GM19238 (cell line): ENCODE measurements at regions not wholly inside any gene's neighbourhood (a gene's known extent, or its start where the extent isn't known, plus 50 kb on each side); places are given as distances from the start of the nearest gene placed in this dataset.

ENCODE experiments used
- DNase-seq: peaks from one replicate; pipeline ENCODE4 v3.0.0; 2011; ENCODE audit warnings: low spot score; ENCODE audit not compliant: insufficient read length

DNA sequence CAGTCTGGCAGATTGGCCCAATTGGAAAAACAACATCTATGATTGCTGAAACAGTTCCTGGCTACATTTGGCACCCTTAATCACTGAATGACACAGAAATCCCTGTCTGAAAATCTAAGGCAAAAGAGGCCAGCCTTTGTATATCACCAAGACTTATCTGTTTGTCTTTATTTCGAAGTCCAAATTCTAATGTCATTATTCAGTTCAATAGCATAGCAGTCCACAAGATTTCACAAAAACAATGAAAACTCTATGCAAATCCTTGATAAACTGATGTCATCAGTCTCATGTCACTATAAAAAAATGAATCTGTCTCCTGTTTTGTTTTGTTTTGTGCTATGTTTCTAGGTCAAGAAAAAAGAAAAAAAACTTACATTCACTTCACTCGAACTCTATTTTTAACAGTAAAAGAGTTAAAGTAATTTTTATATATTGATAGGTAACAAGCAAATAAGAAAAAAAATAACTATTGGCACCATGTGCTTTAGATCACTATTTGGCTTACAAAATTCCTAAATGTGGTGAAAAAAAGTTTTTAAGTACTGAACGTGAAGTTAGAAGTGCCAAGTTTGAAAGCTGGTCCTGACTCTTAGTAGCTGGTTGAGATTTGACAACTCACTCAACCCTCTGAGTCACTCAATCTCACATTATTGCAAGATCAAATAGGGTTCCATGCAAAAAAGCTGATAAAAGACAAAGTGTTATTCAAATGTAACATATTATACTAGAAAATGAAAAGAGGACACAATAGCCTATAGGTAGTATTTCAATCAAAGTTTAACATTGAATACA, 359.3 kb downstream of the IRS1 start:
- DNase-seq: no peak

GRCh38 chr2:226439337-226439736, 360.3 kb downstream of the IRS1 start:
- DNase-seq: no peak

- DNase-seq: no peak
Observed at GRCh38 chr2:226435146-226435545, 364.5 kb downstream of the IRS1 start.

GRCh38 chr2:226434702-226435101, 364.9 kb downstream of the IRS1 start:
- no peak for DNase-seq

- no peak for DNase-seq
Observed at GRCh38 chr2:226431288-226431948, 368.2 kb downstream of the IRS1 start.

- DNase-seq: no peak
Observed at GRCh38 chr2:226429476-226429875, 370.1 kb downstream of the IRS1 start.

- DNase-seq: no peak
Observed at GRCh38 chr2:226427538-226428307, 371.9 kb downstream of the IRS1 start.

GRCh38 chr2:226426292-226426736, 373.3 kb downstream of the IRS1 start:
- no peak for DNase-seq

DNA sequence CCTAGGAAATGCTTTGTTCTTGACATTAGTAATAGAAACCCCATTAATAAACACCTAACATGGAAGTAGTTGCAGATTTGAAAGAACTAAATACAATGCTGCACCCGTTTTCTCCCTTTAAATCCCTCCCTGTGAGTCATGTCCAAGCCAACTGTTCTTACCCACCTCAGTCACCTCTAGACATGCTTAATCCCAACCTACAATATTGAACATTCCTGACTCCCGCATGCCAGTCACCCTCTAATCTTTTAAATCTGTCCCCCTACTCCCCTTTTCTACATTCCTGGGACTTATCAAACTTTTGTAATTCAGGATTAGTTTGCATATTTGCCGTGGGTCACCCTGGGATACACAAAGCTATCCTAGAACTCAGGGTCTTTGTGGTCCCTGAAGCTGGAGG, 374.6 kb downstream of the IRS1 start:
- DNase-seq: no peak

- DNase-seq: no peak
Observed at GRCh38 chr2:226423498-226423960, 376.1 kb downstream of the IRS1 start.

GRCh38 chr2:226420646-226421045, 379.0 kb downstream of the IRS1 start:
- no peak for DNase-seq

DNA sequence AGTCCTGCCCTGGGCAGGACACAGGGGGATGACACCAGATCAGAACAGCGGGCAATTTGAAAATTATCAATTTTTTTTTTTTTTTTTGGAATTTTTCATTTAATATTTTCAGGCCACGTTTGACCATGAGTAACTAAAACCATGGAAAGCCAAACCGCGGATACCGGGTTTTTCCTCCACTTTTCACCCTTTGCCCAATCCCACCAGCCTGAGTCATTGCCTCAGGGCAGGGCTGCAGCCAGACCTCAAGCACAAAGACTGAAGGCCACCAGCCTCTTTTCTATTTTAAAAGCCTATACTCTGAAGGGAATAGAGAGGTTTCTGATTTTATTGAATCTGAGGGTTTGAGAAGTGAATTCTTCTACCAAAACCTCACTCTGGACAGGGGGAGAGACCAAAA, 381.1 kb downstream of the IRS1 start:
- no peak for DNase-seq

- no peak for DNase-seq
Observed at GRCh38 chr2:226414335-226414734, 385.3 kb downstream of the IRS1 start.

DNA sequence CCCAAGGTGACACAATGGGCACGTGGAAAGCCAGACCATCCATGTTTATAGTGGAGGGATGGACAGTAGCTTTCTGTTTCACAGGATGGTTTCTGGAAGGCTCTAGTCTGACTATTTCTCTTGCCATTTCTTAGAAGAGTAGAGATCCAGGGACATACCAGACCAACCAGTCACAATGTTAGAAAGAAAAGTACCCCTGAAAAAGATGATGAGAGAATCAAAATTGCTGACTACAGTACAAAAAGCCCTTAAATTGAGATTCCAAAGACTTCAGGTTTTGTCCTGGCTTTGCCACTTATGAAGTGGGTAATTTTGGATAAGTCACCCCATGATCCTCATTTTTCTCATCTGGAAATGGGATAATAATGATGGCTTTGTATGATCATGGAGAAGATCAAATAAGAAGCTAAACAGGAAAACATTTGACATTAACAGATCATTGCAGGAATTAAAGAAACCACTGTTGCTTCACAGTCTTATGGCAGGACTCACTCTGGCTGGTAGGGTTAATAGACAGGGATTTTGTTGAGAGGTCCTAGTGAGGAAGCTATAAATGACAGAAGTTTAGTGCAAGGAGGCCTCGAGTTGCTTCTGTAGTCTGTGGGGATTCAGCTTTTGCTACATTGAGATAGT, 386.0 kb downstream of the IRS1 start:
- DNase-seq: no peak

- DNase-seq: no peak
Observed at GRCh38 chr2:226411727-226412360, 387.8 kb downstream of the IRS1 start.

- DNase-seq: no peak
Observed at GRCh38 chr2:226411205-226411604, 388.4 kb downstream of the IRS1 start.

DNA sequence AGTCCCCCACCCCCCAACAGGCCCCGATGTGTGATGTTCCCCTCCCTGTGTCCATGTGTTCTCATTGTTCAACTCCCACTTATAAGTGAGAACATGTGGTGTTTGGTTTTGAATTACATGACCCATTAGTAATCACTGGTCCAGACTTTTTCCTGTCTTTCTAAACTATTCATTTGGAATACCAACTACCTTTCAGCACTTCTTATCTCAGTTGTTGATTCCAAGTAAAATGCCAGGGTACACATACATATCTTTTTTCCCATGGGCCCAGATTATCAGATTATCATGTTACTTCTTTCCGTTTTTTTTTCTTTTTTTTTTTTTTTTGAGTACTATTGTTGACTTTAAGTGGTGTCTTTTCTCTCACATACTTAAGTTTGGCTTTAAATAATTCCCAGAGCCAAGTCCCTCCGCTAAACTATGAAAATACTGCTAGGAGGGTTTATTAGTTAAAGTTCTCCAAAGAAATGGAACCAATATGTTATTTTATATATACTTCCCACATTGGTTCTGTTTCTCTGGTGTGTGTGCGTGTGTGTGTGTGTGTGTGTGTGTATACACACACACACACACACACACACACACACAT, 389.3 kb downstream of the IRS1 start:
- DNase-seq: no peak

DNA sequence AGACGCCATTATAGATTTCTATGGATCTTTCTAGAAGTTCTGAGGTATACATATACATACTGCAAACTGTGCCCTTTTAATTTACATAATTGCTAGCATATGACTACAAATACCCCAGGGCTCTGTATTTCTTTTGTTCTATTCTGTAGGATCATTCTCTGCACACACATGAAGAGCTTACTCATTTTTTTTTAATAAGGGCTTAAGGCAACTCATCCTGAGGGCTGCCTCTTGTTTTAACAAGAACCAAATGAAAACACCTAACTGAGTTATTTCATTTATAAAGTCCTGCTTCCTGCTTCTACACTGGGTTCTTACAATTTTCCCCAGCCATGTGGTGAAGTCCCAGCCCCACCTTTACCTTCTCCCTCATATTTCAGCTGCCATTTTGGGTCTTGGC, 390.5 kb downstream of the IRS1 start:
- DNase-seq: no peak

GRCh38 chr2:226408141-226408540, 391.5 kb downstream of the IRS1 start:
- DNase-seq: no peak

- DNase-seq: no peak
Observed at GRCh38 chr2:226407135-226407534, 392.5 kb downstream of the IRS1 start.

DNA sequence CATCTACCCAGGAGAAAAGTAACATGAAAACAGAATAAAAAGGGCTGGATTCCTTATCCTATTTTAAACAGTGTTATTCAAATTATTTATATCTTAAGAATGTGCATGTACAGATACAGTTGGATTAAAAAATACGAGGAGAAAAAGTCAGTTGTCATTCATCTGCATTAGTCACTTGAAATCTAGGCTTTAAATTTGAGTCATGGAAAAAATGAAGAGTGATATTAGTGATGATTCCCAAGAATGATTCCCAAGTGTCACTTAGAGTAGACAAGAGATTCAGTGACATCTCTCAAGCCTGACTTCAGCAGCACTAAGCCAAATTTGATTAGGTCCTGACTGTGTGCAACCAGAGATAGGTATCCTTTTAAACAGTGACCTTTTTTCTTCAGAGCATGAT, 394.2 kb downstream of the IRS1 start:
- no peak for DNase-seq
